DOHH2 (cell line): ENCODE measurements at regions not wholly inside any gene's neighbourhood (a gene's known extent, or its start where the extent isn't known, plus 50 kb on each side); places are given as distances from the start of the nearest gene placed in this dataset.

ENCODE experiments used
- EZH2phosphoT487 ChIP-seq: fragments of 200-600 bp; sonication (generic); IDR thresholded peaks from 2 replicates; pipeline ENCODE4 v1.6.1; 2017; ENCODE audit warnings: borderline replicate concordance, mild to moderate bottlenecking, antibody characterized with exemption, low read length, moderate library complexity, mixed read lengths
- TF ChIP-seq, protein P1 (sequence below): fragments of 200-600 bp; sonication (generic); IDR thresholded peaks from one replicate; pipeline ENCODE4 v1.5.1; 2014; ENCODE audit warnings: antibody characterized with exemption, mild to moderate bottlenecking, low read depth, low read length; ENCODE audit not compliant: poor library complexity, severe bottlenecking

DNA sequence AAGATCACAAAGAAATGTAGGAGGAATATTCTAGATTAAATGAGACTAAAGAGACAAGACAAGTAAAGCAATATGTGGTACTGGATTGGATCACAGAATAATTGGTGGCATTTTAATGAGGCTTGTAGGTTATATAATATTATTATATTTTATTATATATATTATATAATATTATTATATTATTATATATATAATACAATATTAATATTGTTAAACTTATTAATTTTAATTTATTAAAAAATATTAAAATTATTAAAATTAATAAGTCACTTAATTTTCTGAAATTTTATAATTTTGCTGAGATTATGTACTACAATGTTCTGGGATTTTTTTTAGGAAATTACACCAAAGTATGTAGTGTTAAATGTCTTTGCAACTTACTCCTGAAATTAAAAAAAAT, 311.9 kb downstream of the COL11A1 start:
- TF ChIP-seq, protein P1, sequence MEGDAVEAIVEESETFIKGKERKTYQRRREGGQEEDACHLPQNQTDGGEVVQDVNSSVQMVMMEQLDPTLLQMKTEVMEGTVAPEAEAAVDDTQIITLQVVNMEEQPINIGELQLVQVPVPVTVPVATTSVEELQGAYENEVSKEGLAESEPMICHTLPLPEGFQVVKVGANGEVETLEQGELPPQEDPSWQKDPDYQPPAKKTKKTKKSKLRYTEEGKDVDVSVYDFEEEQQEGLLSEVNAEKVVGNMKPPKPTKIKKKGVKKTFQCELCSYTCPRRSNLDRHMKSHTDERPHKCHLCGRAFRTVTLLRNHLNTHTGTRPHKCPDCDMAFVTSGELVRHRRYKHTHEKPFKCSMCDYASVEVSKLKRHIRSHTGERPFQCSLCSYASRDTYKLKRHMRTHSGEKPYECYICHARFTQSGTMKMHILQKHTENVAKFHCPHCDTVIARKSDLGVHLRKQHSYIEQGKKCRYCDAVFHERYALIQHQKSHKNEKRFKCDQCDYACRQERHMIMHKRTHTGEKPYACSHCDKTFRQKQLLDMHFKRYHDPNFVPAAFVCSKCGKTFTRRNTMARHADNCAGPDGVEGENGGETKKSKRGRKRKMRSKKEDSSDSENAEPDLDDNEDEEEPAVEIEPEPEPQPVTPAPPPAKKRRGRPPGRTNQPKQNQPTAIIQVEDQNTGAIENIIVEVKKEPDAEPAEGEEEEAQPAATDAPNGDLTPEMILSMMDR: no peak
- no peak for TF ChIP-seq EZH2phosphoT487
